OCI-LY7 (cell line): ENCODE measurements at regions not wholly inside any gene's neighbourhood (a gene's known extent, or its start where the extent isn't known, plus 50 kb on each side); places are given as distances from the start of the nearest gene placed in this dataset.

ENCODE experiments used
- BruUV-seq: library from RNA; stranded (reverse); fragments of 400-500 nt; replicated peaks from 2 replicates; lab custom pipeline; 2021; lab: Mats Ljungman, UMichigan
- CTCF ChIA-PET: fragments of 300-600 bp; sonication (Branson Sonifier 250); formaldehyde crosslinking; loops from one replicate; lab custom pipeline; 2022; ENCODE audit warnings: antibody characterized with exemption; ENCODE audit not compliant: unreplicated experiment; lab: Charles Lee
- POLR2A ChIA-PET: fragments of 300-600 bp; sonication (Branson Sonifier 250); formaldehyde crosslinking; loops from one replicate; lab custom pipeline; 2022; ENCODE audit warnings: antibody characterized with exemption; lab: Charles Lee
- DNase-seq: peaks from one replicate; pipeline ENCODE4 v3.0.0-alpha.2; 2015; ENCODE audit warnings: low spot score
- H2AFZ ChIP-seq: fragments of 200-600 bp; sonication (generic), shearing (Covaris generic); 2 replicates; pipeline ENCODE4 v1.6.1; 2014; ENCODE audit warnings: mild to moderate bottlenecking, antibody characterized with exemption, low read length, moderate library complexity
- H3K27ac ChIP-seq: fragments of 200-600 bp; sonication (generic); 2 replicates; pipeline ENCODE4 v1.5.1; 2014; ENCODE audit warnings: mixed run types, low read depth, mild to moderate bottlenecking, moderate library complexity, low read length, inconsistent platforms; ENCODE audit not compliant: poor library complexity, severe bottlenecking
- H3K36me3 ChIP-seq: fragments of 200-600 bp; sonication (generic); 2 replicates; pipeline ENCODE4 v1.6.1; 2014; ENCODE audit warnings: mild to moderate bottlenecking, antibody characterized with exemption, low read length, moderate library complexity, mixed read lengths; ENCODE audit not compliant: insufficient read depth
- H3K4me1 ChIP-seq: fragments of 200-600 bp; sonication (generic); 2 replicates; pipeline ENCODE4 v1.5.1; 2014; ENCODE audit warnings: mild to moderate bottlenecking, low read length; ENCODE audit not compliant: insufficient read depth, poor library complexity, severe bottlenecking
- H3K4me2 ChIP-seq: fragments of 200-600 bp; sonication (generic); 2 replicates; pipeline ENCODE4 v1.6.1; 2014; ENCODE audit warnings: mild to moderate bottlenecking, low read length
- H3K4me3 ChIP-seq: fragments of 200-600 bp; sonication (generic); 2 replicates; pipeline ENCODE4 v1.5.1; 2014; ENCODE audit warnings: mild to moderate bottlenecking, low read depth, low read length; ENCODE audit not compliant: poor library complexity, severe bottlenecking
- H3K79me2 ChIP-seq: fragments of 200-600 bp; sonication (generic); 2 replicates; pipeline ENCODE4 v1.6.1; 2016; ENCODE audit warnings: low read depth, mild to moderate bottlenecking, low read length, moderate library complexity, mixed read lengths; ENCODE audit not compliant: insufficient read depth
- H3K9me2 ChIP-seq: fragments of 200-600 bp; sonication (generic); 2 replicates; pipeline ENCODE4 v1.6.1; 2016; ENCODE audit warnings: mild to moderate bottlenecking, low read length, mixed read lengths; ENCODE audit not compliant: insufficient read depth
- H3K9me3 ChIP-seq: fragments of 200-600 bp; sonication (generic); 2 replicates; pipeline ENCODE4 v1.6.1; 2014; ENCODE audit warnings: mild to moderate bottlenecking, mixed run types, low read length, mixed read lengths
- H4K20me1 ChIP-seq: fragments of 200-600 bp; sonication (generic); 2 replicates; pipeline ENCODE4 v1.6.1; 2014; ENCODE audit warnings: mild to moderate bottlenecking, antibody characterized with exemption, low read length, moderate library complexity, mixed read lengths; ENCODE audit not compliant: insufficient read depth
- CTCF ChIP-seq: fragments of 200-600 bp; sonication (generic); conservative IDR thresholded peaks from 2 replicates; pipeline ENCODE4 v1.5.1; 2014; ENCODE audit warnings: mild to moderate bottlenecking, antibody characterized with exemption, low read length, moderate library complexity, mixed read lengths
- EZH2phosphoT487 ChIP-seq: fragments of 200-600 bp; sonication (generic); IDR thresholded peaks from 2 replicates; pipeline ENCODE4 v1.6.1; 2018; ENCODE audit warnings: low read depth, borderline replicate concordance, mild to moderate bottlenecking, mixed run types, antibody characterized with exemption, low read length, moderate library complexity, mixed read lengths
- intact Hi-C: fragments of 100-400 bp; cut with micrococcal nuclease; formaldehyde crosslinking; loops from one replicate; pipeline ENCODE4 v1.10.0; 2022; ENCODE audit not compliant: unreplicated experiment

GRCh38 chr11:116364348-116364747 is 408.4 kb downstream of the BUD13 start:
- no peak for TF ChIP-seq EZH2phosphoT487
- TF ChIP-seq CTCF, result no peak

GRCh38 chr11:116360221-116360941 is 412.4 kb downstream of the BUD13 start:
- TF ChIP-seq EZH2phosphoT487, result no peak
- TF ChIP-seq CTCF, result no peak
- no peaks in the 10 kb centered on the region for H3K9me3 ChIP-seq
- H3K4me2 ChIP-seq, result no peak overlapping the region
- no peak overlapping the region for H3K27ac ChIP-seq
- no peak overlapping the region for H2AFZ ChIP-seq
- ChIA-PET CTCF (no interaction called here), POLR2A (interaction anchor here (1.0 kb wide), 1 partner anchor 11 kb away, joined by 3 read pairs; no protein-coding TSS in a partner anchor)
- intact Hi-C loops, result no loop called here
- no peaks in the 10 kb centered on the region for H3K79me2 ChIP-seq
- no peaks in the 10 kb centered on the region for H3K4me1 ChIP-seq
- H3K9me2 ChIP-seq, result no peaks in the 10 kb centered on the region
- no peaks in the 10 kb centered on the region for H4K20me1 ChIP-seq
- no peak overlapping the region for H3K4me3 ChIP-seq
- no peaks in the 10 kb centered on the region for H3K36me3 ChIP-seq
- no peak for DNase-seq
- no TSS peak for BruUV-seq

More at GRCh38 chr11:116364348-116364747, 408.4 kb downstream of the BUD13 start:
- no peak overlapping the region for H2AFZ ChIP-seq
- H3K27ac ChIP-seq, result no peak overlapping the region
- no peaks in the 10 kb centered on the region for H3K79me2 ChIP-seq
- no TSS peak for BruUV-seq
- ChIA-PET CTCF (no interaction called here), POLR2A (no interaction called here)
- no peak overlapping the region for H3K4me2 ChIP-seq
- no peaks in the 10 kb centered on the region for H3K9me2 ChIP-seq
- no peak for DNase-seq
- no peaks in the 10 kb centered on the region for H3K36me3 ChIP-seq
- no peaks in the 10 kb centered on the region for H3K9me3 ChIP-seq
- H4K20me1 ChIP-seq, result no peaks in the 10 kb centered on the region
- intact Hi-C loops, result no loop called here
- no peak overlapping the region for H3K4me3 ChIP-seq
- no peaks in the 10 kb centered on the region for H3K4me1 ChIP-seq
